ENCODE measurements at regions not wholly inside any gene's neighbourhood (a gene's known extent, or its start where the extent isn't known, plus 50 kb on each side); places are given as distances from the start of the nearest gene placed in this dataset.

- TF ChIP-seq, protein P1, sequence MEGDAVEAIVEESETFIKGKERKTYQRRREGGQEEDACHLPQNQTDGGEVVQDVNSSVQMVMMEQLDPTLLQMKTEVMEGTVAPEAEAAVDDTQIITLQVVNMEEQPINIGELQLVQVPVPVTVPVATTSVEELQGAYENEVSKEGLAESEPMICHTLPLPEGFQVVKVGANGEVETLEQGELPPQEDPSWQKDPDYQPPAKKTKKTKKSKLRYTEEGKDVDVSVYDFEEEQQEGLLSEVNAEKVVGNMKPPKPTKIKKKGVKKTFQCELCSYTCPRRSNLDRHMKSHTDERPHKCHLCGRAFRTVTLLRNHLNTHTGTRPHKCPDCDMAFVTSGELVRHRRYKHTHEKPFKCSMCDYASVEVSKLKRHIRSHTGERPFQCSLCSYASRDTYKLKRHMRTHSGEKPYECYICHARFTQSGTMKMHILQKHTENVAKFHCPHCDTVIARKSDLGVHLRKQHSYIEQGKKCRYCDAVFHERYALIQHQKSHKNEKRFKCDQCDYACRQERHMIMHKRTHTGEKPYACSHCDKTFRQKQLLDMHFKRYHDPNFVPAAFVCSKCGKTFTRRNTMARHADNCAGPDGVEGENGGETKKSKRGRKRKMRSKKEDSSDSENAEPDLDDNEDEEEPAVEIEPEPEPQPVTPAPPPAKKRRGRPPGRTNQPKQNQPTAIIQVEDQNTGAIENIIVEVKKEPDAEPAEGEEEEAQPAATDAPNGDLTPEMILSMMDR (IDR thresholded peaks at IDR 0.05; ENCODE audit: low read length) = no peak
- TF ChIP-seq EZH2 (optimal IDR thresholded peaks at IDR 0.05; ENCODE audit: low read depth, low read length) (no peak), EZH2phosphoT487 (IDR thresholded peaks at IDR 0.05; ENCODE audit: low read length) (no peak)
Observed at GRCh38 chr4:151568966-151569365, 160.0 kb downstream of the FHIP1A start.

All from MM.1S (cell line).